HG02798 (cell line): ENCODE measurements at regions not wholly inside any gene's neighbourhood (a gene's known extent, or its start where the extent isn't known, plus 50 kb on each side); places are given as distances from the start of the nearest gene placed in this dataset.
"Not testable (repeated sequence)": the region's sequence is repeated elsewhere in the genome, so short reads cannot be mapped to it uniquely, and the experiment has no call there.

Experiments used
- ATAC-seq: cut with Tn5 transposase; IDR thresholded peaks from one replicate; pipeline ENCODE4 v1.9.1; 2021; ENCODE audit warnings: mild to moderate bottlenecking; ENCODE audit not compliant: unreplicated experiment, poor library complexity

GRCh38 chr3:150329408-150329807 lies 78.7 kb upstream of the TSC22D2 start:
- ATAC-seq = no peak

- no peak for ATAC-seq
These were observed 79.5 kb upstream of the TSC22D2 start for GRCh38 chr3:150328654-150329040.

DNA sequence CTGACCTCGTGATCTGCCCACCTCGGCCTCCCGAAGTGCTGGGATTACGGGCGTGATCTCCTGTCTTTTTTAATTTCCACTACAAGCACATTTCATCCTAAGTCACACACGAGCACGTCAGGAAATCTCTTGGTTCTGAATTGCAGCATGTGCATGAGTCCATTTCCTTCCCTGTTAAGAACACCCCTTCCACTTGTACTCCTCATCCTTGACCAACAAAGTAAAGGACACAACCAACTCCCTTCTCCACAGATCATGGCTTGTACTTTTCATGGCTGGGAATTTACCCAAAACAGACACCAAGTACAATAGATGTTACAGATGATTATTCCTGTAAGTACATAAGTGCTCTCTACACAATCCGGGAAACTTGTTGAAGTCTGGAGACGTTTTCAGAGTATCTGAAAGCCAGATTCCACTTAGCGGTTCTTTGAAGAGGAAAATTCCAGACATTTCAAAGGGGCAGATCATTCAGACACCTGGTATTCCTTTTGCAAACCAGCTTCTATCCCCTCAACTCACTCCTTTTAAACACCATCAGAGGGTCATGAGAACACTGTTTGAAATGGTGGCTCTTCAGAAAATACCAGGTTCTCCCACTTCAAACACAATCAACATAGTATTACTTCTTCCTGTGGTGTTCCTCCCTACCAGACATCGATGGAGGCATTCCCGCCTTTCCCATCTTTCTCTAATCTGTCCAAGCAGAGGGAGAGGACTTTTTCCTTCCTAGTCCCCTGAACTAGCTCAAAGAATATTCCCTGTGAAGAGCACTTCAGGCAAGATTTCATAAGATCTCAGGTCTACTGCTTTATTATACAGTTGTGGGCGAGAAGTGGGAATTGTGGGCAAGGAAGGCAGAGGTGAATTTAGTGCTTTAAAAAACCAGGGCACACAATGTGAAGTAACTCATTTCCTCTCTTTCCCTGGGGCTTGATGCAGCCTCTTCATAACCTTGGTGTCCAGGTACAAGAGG lies 80.1 kb upstream of the TSC22D2 start:
- ATAC-seq = no peak

DNA sequence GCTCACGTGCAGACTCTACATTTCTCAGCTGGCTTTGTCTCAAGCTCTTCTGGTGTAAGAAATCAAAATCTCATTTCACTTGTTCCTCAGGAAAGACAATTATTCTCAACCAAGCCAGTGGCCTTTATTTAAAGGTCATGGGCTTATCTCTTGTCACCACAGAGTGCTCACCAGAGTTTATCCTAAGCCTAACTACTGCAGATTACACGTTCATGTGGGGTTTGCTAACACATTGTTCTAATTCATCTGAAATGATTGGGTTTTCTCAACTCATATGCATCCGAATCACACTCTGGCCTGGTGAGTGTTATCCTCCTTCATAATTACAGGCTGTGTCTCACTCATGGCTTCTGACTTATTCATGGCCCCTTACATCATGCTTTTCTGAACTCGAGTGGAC lies 83.3 kb upstream of the TSC22D2 start:
- no peak for ATAC-seq

- no peak for ATAC-seq
These were observed 83.9 kb upstream of the TSC22D2 start for GRCh38 chr3:150324245-150324644.

DNA sequence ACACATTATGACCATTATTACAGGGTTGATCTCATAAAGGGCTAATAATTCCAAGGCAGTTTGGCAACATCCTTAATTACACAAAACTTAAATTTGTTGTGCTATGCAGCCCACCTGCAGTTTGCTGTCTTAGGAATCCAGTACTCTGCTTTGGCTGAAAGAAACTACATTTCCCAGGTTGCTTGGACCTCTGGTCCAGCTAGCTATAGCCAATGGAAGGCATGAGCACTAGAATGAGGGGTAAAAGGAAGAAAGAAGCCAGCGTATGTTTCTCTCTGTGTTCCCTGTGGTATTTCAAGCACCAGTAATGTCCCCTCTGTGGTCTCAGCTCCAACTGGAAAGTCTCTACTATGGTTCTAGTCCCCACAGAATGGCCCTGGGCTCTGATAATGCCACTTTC lies 84.3 kb upstream of the TSC22D2 start:
- ATAC-seq = no peak

DNA sequence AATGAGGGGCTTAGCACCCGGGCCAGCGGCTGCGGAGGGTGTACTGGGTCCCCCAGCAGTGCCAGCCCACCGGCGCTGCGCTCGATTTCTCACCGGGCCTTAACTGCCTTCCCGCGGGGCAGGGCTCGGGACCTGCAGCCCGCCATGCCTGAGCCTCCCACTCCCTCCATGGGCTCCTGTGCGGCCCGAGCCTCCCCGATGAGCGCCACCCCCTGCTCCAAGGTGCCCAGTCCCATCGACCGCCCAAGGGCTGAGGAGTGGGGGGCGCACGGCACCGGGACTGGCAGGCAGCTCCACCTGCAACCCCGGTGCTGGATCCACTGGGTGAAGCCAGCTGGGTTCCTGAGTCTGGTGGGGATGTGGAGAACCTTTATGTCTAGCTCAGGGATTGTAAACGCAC lies 85.0 kb upstream of the TSC22D2 start:
- ATAC-seq = not testable (repeated sequence)

- ATAC-seq = not testable (repeated sequence)
These were observed 87.1 kb upstream of the TSC22D2 start for GRCh38 chr3:150320971-150321370.

DNA sequence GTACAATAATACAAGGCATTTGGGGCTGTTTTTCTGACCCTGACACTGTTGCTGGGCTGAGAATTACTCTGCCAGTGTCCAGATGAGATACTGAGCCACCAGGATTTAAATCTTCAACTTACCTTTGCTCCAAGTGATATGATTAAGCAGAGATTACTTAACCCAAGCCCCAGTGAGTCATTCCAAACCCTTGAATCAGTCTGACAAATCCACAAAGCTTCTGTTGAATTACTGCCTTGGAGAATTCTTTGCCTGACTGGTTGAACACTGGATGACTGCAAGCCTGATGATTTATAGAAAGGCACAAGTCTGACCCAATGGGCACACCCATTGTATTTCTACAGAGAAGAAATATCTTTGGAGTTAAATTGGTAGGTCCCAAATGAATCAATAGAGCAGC lies 88.2 kb upstream of the TSC22D2 start:
- no peak for ATAC-seq

GRCh38 chr3:150317469-150317868 lies 90.6 kb upstream of the TSC22D2 start:
- ATAC-seq = no peak

DNA sequence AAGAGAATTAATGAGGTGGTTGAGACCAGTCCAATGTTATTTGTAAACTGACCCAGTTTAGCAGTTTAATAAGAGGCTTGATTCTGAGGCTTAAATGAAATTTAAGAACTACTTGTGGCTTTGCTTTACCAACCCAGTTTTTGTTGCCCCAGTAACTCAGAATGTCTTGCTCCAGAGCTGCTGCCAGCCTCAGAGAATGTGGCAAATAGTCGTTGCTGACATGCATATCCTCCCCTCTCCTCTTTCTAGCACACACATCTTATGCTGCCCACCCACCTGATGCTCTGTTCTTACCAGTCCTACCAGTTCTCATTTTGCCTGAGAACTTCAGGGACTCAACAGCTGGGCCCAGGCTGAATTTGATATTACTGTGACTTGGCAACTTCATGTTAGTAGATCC lies 92.4 kb upstream of the TSC22D2 start:
- no peak for ATAC-seq

DNA sequence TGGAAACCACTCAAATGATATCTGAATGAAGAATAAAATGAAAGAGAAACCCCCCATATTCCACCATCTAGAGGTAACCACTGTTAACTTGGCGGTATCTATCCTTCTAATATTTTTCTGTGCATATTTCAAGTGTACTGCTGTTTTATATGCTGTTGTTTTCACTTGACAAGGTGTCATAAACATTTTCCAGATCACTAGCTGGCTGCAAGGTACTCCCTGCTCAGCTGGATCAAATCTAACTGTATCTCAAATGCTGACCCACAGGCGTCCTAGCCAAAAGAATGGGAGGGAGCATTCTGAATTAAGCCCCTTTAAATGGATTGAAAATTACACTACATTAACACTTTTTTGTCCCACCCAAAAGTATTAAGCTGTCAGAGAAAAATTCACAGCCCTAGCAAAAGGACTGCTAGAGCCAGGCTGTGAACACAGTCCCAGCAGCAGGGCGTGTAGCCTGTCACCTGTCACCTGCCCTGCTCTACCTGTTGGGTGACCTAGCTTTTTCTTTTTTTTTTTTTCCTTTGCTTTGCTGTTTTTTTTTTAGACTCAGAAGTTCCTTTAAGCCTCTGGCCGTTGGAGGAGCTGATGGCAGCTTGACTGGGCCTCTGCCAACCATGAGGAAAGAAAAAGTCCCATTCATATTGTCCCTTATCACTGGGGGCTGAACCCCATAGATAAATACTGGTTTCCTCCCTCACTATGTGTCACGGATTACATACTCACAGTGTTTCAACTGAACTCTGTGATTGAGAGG lies 93.7 kb upstream of the TSC22D2 start:
- no peak for ATAC-seq

GRCh38 chr3:150312018-150312657 lies 96.0 kb upstream of the TSC22D2 start:
- no peak for ATAC-seq

DNA sequence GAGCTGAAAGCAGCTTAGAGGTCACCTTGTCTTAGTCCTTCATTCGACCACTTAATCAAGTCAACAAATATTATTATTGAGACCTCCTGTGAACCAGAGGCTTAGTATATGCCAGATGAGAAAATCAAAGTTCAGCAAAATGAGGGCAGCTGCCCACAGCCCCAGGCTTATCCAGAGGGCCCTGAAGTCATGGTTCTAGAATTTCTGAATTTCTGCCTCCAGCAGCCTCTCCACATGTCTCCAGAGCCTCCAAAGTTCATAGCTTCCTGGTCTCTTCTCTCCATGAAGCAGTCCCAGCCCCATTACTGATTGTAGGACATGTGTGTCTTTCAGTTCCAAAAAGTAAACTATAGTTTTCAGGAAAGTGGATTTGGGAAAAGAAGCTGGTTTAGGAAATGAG lies 96.9 kb upstream of the TSC22D2 start:
- no peak for ATAC-seq

GRCh38 chr3:150309557-150309956 lies 98.5 kb upstream of the TSC22D2 start:
- ATAC-seq = no peak

- no peak for ATAC-seq
These were observed 98.9 kb upstream of the TSC22D2 start for GRCh38 chr3:150309257-150309542.

GRCh38 chr3:150308481-150309256 lies 99.4 kb upstream of the TSC22D2 start:
- no peak for ATAC-seq

DNA sequence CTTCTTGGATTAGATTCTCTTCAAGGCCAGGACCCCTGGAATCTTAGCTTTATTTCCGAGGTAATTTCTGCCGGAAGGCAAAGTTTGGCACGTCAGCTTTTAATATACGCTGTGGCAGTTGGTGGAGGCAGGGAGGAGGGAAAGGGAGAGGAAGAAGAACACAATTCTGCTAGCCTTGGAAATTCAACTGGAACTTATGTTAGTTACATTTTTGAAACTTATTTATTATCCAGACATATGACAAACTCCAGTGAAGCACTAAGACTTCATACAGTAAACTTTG lies 100.1 kb upstream of the TSC22D2 start:
- ATAC-seq = no peak

GRCh38 chr3:150307311-150308036 lies 100.6 kb upstream of the TSC22D2 start:
- ATAC-seq = no peak

DNA sequence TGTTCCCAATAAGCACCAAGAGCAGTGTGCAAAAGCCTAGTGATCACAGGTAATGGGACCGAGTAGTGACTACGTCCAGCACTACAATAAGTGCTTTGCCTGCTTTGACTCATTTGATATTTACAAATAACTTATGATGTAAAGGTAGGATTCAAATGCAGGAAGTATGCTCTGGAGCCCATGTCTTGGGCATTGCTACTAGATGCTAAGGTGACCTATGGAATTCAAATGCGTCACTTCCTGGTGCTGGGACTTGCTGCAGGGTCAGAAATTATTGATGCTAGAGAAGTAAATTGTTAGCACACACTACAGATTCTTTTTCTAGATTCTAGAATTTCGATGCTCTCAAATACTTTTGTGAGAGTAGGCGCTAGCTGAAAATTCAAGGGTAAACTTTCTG lies 101.2 kb upstream of the TSC22D2 start:
- ATAC-seq = no peak
